SHP77 (cell line): ENCODE measurements at regions not wholly inside any gene's neighbourhood (a gene's known extent, or its start where the extent isn't known, plus 50 kb on each side); places are given as distances from the start of the nearest gene placed in this dataset.
A peak's percentile ranks its signal among the peaks of the same experiment; 100 is the strongest.

Experiments used
- DNase-seq, 2 experiments: peaks; one replicate each; lab custom pipeline; 2025; lab: John Stamatoyannopoulos, UW

DNA sequence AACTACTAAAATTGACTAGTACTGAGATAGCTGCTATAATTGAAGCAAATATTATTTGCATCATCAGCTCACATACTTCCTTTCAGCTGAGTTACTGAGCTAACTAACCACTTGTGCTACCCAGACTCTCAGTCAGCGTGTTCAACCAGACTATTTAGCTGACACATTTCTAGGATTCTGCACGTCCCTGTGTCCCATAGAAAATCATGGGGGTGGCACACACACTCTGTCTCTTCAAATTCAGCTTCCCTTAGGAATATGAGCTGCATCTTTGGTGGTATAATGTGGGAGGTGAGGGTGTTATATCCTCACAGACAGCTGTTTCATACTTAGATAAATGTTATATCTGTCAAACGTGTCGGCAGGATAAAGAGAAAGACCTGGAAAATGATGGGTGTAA lies 424.0 kb downstream of the CDH2 start:
- no peak for DNase-seq

DNA sequence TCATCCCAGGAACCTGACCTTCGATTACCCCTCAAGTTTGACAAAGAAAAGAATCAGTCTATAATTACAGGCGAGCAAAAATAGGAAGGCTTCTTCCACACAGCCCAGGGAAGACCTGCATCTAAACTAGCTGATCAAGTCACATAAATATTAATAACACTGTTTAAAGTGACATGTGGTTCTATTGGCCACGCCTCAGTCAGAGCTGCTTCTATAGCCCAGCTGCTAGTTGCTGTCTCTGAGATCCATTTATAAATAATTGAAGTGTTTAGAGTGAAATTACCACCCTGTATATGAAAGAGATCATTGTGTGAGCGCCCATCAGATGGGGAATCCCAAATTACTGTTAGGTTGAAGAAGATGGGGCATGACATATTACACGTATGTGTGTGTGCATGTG lies 426.0 kb downstream of the CDH2 start:
- DNase-seq, result no peak

DNA sequence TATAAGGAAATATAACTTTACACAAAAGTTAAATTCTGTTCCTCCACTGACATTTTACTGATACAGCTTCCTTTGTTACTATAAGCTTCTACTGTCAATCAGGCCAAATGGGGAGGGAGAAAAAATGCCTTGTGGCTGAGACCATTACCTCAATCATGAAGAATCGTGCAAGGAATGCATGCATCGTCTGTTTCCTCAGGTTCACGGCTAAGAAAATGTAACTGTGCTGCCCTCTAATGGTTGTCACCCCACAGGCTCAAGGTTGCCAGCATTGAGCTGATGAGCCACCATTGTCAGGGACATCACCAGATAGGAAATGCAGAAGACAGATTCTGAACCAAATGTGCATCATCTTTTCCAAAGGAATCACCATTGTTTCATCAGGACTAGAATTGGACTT lies 426.9 kb downstream of the CDH2 start:
- DNase-seq, result peak; percentile 53 to 76

DNA sequence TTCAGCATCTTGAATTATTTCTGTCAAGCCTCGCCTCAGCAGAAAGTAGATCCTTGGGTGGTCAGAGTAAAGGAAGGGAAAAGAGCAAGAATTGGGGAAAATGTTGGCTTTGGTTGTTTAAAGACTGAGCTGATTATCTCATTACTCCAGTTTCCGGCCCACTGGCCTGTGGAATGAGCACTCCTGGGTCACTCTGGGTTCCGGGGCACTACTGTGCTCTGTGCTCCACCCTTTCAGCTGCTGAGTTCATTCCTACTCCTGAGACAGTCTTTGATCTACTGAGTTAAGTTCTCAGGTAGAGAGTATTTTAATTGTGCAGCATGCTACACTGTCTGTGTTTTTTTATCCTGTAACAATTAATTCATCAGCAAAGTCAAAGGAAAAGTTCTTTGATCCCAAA lies 427.7 kb downstream of the CDH2 start:
- DNase-seq, result no peak

DNA sequence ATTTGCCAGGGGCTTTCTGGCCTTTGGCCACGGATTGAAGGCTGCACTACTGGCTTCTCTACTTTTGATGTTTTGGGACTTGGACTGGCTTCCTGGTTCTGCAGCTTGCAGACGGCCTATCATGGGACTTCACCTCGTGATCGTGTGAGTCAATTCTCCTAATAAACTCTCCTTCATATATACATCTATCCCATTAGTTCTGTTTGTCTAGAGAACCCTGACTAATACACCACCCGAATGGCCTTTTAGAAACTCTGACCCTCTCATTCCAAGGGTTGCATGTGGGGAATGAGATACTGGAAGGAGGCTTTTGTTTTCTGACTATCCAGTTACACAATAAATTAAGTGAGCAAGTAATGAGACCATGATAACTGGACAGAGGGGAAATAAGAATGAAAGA lies 430.7 kb downstream of the CDH2 start:
- no peak for DNase-seq

DNA sequence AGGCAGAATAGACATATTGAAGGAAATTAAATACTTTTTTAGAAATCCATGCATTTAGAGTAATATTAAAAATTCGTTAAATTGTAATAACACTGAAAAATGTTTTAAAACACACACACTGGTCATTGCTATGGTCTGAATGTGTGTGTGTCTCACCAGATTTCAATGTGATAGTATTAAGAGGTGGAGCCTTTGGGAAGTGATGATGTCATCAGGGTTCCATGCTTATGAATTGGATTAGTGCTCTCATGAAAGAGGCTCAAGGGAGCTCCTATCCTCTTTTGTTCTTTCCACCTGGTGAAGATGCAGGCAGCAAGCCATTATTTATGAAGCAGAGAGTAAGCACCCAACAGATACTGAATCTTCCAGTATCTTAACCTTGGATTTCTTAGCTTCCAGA lies 441.8 kb downstream of the CDH2 start:
- peak in 1 of 2 experiments; percentile 7 for DNase-seq

DNA sequence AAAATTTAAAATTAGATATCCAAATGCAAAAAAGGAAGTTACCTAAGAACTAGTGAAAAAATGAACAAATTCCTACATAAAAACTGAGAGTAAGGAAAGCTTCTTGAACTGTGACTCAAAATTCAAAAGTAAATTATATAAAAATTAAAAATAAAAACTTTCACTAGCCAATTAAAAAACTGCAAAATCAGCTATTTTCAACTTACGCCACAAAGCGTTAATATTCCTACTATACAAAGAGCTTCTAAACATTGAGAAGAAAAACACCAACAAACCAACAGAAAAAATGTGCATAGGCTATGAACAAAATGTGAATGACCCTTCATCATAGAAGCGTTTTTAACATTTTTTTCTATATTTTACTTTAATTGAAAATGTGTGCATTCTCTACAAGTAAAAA lies 445.7 kb downstream of the CDH2 start:
- no peak for DNase-seq

DNA sequence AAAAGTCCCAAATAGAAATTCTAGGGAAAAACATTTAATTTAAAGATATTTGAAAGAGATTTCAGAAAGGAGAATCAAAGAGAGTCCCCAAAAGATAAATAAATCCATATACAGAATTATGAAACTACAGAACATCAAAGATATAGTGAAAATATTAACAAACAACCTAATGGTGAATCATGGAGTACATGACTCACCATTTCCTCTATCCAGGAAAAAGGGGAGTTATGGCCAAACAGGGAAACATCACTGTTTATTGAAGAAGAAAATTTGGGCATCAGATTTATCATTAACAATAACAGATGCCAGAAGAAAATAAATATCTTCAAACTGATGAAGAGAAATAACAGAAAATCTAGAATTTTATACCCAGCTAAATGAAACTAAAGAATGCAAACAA lies 448.3 kb downstream of the CDH2 start:
- no peak for DNase-seq

DNA sequence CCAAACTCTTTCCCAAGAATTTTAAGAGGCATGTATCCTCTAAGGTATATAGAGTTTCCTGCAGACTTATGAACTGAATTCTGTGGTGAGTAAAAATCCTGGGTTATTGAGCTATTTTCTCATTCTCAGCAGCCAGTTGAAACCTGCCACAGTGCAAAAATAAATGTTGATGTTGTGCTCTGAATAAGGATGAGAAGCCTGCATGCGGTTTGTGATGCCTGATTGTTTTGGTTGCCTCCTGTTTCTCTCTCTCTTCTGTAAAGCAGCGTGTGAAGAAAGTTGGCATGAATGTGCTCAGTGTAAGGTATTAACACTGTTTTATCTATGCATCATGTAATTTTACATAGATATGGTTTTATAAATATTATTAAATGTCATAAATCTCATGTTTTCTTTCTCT lies 452.6 kb downstream of the CDH2 start:
- no peak for DNase-seq

DNA sequence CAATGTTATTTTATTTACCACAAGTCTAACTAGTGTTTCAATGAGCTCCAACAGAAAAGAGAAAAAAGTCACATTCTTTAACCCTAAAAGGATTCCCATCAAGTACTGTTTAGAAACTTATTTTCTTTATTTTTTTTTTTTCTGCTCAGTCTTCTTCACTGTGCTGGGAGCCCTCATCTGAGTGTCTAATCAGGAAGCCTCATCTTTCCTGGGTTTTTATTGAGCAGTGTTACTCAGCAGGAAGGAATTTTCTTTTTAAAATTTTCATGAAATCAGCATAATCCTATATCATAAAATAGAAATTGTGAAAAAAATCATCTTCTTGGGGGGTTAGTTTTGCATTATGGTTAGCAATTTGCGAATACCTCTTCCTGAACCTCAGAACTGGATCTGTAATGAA lies 453.8 kb downstream of the CDH2 start:
- DNase-seq, result no peak

DNA sequence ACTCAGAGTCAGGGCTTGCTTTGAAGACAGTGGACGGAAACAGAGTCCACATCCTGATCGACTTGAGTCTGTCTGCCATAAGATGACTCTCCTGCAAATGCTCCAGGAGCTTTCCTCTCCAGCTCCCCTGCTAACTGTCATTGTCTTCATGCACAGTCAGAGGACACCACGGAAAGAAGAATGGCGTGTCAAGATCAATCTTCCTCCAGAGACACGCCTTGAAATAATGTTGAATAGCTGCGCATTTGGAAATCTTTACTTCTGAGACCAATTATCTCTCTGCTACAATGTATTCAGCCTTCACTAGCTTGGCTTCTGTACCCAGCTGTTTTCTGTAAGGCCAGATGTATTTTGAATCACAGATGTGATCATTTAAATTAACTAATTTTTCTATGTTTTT lies 457.2 kb downstream of the CDH2 start:
- no peak for DNase-seq

DNA sequence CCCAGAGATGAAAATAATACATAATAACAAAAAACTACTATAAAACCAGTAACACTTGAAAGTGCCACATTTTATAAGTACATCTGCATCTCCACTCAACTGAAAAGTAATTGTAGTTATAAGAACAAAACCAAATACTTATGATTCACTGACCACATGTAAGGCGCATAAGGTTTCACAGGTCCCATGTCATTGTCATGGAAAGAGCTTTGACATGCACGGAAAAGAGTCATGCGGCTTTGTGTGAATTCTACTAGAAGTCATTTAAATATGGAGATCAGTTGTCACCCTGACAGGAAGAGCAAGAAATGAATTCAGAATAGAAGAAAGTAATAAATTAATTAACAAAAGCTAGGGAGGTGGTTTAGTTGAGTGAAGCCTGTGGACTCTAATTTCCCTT lies 459.1 kb downstream of the CDH2 start:
- DNase-seq, result no peak

DNA sequence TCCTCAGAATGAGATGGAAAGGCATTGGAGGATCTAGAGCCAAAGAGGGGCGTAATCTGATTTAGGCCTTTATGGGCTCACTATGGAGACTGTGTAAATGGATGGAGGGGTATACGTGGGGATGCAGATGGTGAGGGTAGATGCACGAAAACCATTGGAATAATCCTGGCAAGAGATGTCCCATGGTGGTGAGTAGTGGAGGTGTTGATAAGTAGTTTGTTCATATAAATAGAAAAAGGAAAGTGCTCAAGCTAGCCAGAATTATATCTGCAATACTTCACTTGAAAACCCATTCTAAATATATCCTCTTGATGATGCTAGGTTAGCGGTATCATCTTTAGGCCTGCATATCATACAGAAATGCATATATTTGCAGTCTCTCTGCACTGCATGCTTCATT lies 459.7 kb downstream of the CDH2 start:
- no peak for DNase-seq

DNA sequence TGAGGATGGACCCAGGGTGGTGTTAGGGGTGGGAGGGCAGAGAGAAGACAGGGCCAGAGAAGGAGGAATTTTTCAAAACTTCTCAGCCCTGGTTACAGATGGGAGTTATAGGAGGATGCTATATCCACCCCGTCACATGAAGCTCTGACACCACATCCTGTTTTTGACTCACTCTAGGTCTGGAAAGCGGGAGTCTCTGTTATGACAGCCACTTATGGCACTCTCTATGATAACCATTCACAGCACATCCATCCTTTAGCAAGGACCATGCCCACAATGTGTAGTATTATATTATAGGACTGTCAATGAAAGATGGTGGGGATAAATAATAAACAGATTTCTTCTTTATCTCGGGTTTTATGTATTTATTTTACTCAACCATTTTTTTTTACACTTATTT lies 461.2 kb downstream of the CDH2 start:
- no peak for DNase-seq

DNA sequence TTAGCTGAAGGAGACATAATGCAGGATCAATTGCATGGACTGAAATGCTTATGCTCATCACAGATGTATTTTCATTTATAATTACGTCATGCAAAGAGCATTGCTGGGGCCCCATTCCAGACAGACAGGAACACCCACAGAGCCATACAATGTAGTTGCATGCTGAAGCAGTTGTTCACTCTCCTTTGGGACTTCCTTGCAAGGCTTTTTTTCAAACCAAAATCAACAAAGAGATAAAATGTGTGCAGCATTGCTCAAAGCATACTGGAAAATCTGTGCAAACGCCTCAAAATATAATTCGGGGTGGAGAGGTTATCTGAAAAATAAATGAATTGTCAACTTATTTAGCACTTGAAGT lies 463.2 kb downstream of the CDH2 start:
- DNase-seq, result no peak

DNA sequence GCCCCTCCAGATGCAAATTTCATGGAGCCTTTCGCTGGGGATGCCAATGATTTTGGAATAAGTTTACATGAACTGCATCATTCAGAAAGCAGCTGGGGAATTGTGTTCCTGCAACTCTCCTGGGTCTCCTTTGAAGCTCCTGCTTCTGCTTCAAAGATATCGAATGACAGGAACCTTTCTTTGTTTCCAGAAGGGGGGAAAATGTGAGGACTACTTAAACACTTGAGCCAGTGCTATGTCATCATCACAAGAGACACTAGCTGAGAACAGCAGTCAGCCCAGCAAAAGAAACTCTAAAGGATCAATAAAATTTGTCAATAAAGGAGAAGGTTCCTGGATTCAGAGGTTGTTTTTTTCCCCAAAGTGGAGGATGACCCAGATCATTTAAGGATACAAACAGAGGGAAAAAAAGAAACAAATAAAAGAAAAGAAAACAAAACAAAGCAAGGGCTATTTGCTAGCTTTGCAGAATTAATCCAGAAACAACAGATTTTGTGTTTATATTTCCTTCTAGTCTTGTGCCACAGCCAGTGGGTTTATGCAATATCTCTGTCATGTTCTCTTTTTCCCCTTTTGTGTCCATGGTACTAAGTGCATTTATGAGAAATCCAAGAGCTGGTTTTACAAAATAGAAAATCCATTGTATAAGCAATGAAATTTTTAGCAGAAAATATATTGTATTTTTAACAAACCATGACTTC lies 463.7 kb downstream of the CDH2 start:
- DNase-seq, result peak; percentile 53 to 83

DNA sequence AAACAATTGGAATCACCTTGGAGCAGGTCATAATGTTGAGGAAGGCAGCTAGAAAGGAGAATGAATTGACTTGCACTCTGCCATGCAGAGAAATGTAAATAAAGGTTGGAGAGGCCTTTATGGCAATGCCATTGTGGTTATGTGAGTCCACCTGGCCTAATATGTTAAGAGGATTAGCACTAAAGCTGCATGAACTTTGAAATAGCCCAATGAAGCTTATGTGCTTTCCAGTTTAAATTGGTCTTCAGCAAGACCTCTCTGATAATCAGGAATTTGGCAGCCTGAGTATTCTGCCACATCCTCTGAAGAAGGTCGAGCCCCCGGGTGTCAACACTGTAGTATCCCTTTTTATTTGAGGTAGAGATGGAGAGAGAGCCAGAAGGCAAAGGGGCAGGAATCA lies 464.9 kb downstream of the CDH2 start:
- peak; percentile 81 to 89 for DNase-seq

DNA sequence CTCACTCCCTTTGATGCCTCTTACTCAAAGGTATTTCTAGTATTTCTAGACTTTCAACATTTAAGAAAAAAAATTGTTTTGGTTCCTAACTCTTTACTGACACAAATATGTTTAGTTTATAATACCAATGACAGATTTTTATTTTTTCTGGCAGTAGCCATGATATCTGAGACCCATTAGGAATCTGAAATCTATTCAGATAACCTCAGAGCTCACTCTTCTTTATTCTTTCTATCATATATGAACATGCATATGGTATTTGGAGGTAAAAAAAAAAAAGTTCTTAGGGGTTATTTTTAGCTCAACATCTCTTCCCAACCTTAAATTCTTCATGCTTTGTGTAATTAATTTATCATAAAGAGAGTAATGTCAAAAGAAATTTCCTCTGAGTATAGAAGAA lies 465.5 kb downstream of the CDH2 start:
- no peak for DNase-seq

DNA sequence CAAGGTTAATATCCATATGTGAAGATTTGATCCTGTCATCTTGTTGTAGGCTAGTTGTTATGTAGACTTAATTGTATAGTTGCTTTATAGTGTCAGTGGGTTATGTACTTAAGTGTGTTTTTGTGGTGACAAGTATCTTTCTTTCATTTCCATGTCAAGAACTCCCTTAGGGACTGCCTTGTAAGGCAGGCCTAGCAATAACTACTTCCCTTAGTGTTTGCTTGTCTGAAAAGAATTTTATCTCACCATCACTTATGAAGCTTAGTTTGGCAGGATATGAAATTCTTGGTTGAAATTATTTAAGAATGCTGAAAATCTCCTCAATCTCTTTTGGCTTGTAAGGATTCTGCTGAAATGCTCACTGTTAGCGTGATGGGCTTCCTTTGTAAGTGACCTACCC lies 467.6 kb downstream of the CDH2 start:
- no peak for DNase-seq

DNA sequence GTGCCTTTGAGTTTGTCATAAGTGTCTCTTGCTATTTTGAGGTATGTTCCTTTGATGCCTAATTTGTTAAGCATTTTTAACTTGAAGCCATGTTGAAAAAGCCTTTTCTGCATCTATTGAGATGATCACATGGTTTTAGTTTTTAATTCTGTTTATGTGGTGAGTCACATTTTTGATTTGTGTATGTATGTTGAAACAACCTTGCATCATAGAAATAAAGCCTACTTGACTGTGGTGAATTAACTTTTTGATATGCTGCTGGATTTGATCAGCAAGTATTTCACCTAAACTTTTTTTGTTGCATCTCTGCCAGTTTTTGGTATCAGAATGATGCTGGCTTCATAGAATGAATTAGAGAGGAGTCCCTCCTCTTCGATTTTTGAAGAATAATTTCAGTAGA lies 469.7 kb downstream of the CDH2 start:
- DNase-seq, result no peak

DNA sequence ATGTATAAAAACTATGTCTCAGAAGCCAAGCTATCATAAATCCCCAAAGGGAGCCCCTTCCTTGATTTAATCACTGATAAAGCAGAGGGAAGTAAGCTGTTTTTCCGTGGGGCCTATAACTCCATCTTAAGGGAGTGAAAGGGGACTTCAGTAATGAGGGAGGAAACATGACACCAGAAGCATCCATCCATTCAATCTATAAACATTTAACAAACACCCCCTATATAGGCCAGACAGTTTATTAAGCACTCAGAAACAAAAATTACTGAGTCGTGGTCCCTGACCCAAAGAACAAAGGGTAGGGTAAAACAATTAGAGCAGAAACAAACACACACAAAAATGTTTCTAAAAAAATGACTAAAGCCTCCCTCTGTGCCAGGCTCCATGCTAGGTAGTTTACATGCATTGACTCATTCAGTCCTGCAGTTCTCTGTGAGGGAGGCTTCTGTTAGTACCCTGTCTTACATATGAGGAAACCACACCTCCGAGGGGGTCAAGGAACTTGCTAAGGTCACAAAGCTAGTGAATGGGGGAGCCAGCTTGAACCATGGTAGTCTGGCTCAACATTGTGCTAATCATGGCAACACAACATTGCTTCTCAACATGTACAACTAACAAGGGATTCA lies 472.1 kb downstream of the CDH2 start:
- no peak for DNase-seq

DNA sequence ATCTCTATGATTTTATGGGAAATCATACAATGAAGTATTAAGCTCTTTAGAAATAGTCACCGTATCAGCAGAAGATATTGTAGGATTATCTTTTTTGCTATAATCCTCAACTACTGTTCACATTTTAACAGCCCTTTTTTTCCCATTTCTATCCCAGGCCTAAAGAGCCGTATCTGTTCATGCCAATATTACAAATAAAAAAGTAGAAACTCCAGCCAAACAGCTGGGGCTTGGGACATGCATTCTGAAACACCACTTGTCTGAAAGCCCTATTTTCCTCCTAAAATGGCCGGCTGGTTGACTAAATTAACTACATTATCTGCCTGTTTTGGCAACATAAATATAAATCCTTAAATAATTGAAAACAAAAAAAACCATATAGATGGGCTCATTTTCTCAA lies 477.8 kb downstream of the CDH2 start:
- no peak for DNase-seq

DNA sequence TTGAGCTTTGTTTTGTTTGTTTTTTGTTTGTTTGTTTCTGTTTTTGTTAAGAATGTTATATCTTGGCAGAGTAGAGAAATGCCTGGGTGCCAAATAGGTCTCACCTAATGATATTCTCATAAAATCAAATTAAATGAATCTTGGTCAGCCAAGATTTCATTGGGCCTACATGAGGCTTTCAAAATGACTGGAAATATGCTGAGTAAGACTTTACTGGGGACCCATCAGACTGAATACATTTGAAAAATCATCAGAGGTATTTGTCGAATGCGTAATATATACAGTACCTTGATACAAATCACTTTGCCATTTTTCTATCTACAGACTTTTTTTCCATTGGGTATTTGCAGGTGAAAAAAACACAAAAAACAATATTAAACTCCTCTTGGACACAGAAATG lies 480.8 kb downstream of the CDH2 start:
- no peak for DNase-seq

DNA sequence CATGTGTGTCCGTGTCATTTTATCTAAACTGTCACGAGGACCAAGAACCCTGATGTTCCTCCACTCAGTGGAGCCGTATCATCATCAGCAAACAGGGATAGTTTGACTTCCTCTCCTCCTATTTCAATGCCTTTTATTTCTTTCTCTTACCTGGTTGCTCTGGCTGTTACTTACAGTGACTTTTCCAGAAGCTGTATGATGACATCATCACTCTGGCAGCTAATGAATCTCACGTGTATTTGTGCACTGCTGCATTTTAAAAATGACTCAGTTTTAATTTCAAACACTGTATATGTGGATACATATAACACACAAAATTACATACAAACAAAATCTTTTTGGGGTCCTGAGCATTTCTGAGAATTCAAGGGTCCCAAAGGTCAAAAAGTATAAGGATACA lies 481.4 kb downstream of the CDH2 start:
- DNase-seq, result no peak
